PC-9 (cell line): ENCODE measurements at regions not wholly inside any gene's neighbourhood (a gene's known extent, or its start where the extent isn't known, plus 50 kb on each side); places are given as distances from the start of the nearest gene placed in this dataset.

Experiments
- CTCF ChIP-seq: fragments of 200-600 bp; sonication (generic); conservative IDR thresholded peaks from 2 replicates; pipeline ENCODE4 v1.6.1; 2017; ENCODE audit warnings: mixed run types, antibody characterized with exemption, mild to moderate bottlenecking, moderate library complexity
- EZH2 ChIP-seq: fragments of 200-600 bp; sonication (generic); IDR thresholded peaks from 2 replicates; pipeline ENCODE4 v1.8.0; 2017; ENCODE audit warnings: antibody characterized with exemption, low read depth

DNA sequence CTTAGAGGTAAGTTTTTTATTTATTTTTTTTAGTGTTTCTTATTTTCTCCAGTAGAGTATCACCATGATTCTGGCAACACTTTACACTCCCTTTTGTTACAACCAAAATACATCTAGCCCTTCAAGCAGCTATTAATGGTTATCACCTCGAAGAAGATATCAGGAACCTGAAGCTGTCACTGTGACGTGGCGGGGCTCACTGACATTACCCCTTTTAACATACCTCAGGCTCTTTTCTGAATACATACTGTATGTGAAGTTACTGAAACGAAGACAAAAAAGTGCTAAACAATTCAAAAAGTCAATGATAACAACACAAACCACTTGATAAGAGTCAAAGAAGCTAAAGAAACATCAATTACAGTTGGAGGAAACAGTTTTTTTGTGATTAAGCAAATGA, 1218.7 kb downstream of the EFNB2 start:
- no peak for TF ChIP-seq CTCF
- TF ChIP-seq EZH2 = no peak
